Upper lobe of left lung (tissue), 4 donors: ENCODE measurements at regions not wholly inside any gene's neighbourhood (a gene's known extent, or its start where the extent isn't known, plus 50 kb on each side); places are given as distances from the start of the nearest gene placed in this dataset.

Source experiments
- CTCF ChIP-seq, 6 experiments: fragments of 450-650 bp in 4 of 6; fragments of 200-600 bp in 2 of 6; sonication (generic) in 2 of 6; IDR thresholded peaks; one replicate each; pipeline ENCODE4 v1.5.1; 2016 to 2019; ENCODE audit warnings: antibody characterized with exemption in 6 of 6
- EP300 ChIP-seq, 4 donors: sonication (generic); formaldehyde crosslinking; IDR thresholded peaks; one replicate each; pipeline ENCODE4 v1.5.1; 2017; ENCODE audit warnings: antibody characterized with exemption in 4 of 4, control low read depth in 2 of 4
- POLR2A ChIP-seq, 4 donors: fragments of 450-650 bp; IDR thresholded peaks; one replicate each; pipeline ENCODE4 v1.5.1; 2016 to 2017; ENCODE audit warnings: antibody characterized with exemption in 4 of 4, mild to moderate bottlenecking in 2 of 4

- TF ChIP-seq CTCF (IDR thresholded peaks at IDR 0.05) (no peak), EP300 (IDR thresholded peaks at IDR 0.05) (peak in 1 of 4 donors; percentile 22), POLR2A (IDR thresholded peaks at IDR 0.05) (peak in 1 of 4 donors; percentile 51)
These were observed 157.7 kb downstream of the TOMM20 start for GRCh38 chr1:234970731-234971476.
